ENCODE measurements at regions not wholly inside any gene's neighbourhood (a gene's known extent, or its start where the extent isn't known, plus 50 kb on each side); places are given as distances from the start of the nearest gene placed in this dataset.

DNA sequence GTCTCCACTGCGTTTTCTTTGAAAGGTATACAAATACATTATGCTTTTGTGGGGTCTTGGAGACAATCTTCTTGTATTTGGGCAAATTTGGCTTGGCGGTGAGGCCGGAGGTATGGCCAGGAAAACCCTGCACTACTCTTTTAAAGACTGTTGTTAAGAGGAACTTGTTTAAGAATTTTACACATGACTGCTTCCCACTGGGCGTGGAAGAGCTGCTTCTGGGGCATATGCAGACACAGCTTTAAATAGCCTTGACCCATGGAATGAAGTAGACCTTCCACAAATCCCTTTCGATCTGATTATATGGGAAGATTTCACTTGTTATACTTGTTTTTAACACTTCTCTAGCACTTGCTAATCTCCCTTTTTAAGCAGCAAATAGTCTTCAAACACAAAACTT is 453.6 kb downstream of the MN1 start:
- no peak for TF ChIP-seq MYC (IDR thresholded peaks at IDR 0.05; ENCODE audit: low read depth, low read length)
- TF ChIP-seq CTCF (IDR thresholded peaks at IDR 0.05; ENCODE audit: low read depth, low read length), result no peak
- TF ChIP-seq, protein P1, sequence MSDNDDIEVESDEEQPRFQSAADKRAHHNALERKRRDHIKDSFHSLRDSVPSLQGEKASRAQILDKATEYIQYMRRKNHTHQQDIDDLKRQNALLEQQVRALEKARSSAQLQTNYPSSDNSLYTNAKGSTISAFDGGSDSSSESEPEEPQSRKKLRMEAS (IDR thresholded peaks at IDR 0.05; ENCODE audit: low read depth, low read length), result no peak
- no peak for TF ChIP-seq POLR2A (IDR thresholded peaks at IDR 0.05; ENCODE audit: extremely low read depth, insufficient read length)
- no peak overlapping the region for H3K4me3 ChIP-seq (ENCODE audit: low read depth, low read length)
- DNase-seq (ENCODE audit: low read depth), result no peak

DNA sequence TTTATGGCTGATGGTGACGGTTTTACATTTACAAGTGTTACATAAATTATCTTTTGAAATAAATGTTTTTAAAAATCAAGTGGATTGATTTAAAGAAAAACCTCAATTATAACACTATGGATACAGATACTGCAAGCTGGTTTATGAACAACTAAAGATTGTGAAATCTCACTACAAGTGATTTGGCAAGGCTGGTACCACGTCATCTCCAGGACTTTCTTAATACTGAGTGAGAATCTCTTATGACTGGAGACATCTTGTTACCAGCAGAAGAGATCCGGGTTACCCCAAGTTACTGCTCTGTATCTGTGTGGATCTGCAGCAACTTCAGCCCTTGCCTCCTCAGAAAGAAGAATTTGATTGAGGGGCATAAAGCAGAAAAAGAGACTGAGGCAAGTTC is 452.9 kb downstream of the MN1 start:
- no peak overlapping the region for H3K4me3 ChIP-seq (ENCODE audit: low read depth, low read length)
- TF ChIP-seq, protein P1 (IDR thresholded peaks at IDR 0.05; ENCODE audit: low read depth, low read length), result no peak
- no peak for TF ChIP-seq POLR2A (IDR thresholded peaks at IDR 0.05; ENCODE audit: extremely low read depth, insufficient read length)
- no peak for TF ChIP-seq CTCF (IDR thresholded peaks at IDR 0.05; ENCODE audit: low read depth, low read length)
- TF ChIP-seq MYC (IDR thresholded peaks at IDR 0.05; ENCODE audit: low read depth, low read length), result no peak
- peak; percentile 11 for DNase-seq (ENCODE audit: low read depth)

DNA sequence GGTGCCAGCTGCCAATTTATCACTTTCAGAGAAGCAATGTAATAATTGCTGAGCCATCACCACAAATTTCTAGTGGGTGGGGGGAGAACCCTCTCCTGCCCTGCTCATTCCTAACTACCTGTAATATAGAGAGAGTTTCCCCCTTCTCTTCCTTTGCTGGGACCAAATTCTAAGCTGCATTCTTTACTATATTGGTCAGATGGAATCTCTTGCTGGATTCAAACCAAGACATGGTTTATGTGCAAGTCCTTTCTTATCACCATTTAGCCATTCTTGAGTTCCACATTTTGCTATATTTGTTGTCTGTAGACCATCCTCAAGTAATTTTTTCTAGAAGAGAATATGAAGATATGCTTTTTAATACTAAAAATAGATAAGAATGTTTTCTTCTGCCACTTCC is 452.1 kb downstream of the MN1 start:
- TF ChIP-seq POLR2A (IDR thresholded peaks at IDR 0.05; ENCODE audit: extremely low read depth, insufficient read length), result no peak
- TF ChIP-seq MYC (IDR thresholded peaks at IDR 0.05; ENCODE audit: low read depth, low read length), result no peak
- no peak for TF ChIP-seq CTCF (IDR thresholded peaks at IDR 0.05; ENCODE audit: low read depth, low read length)
- TF ChIP-seq, protein P1 (IDR thresholded peaks at IDR 0.05; ENCODE audit: low read depth, low read length), result no peak
- no peak overlapping the region for H3K4me3 ChIP-seq (ENCODE audit: low read depth, low read length)
- DNase-seq (ENCODE audit: low read depth), result no peak

DNA sequence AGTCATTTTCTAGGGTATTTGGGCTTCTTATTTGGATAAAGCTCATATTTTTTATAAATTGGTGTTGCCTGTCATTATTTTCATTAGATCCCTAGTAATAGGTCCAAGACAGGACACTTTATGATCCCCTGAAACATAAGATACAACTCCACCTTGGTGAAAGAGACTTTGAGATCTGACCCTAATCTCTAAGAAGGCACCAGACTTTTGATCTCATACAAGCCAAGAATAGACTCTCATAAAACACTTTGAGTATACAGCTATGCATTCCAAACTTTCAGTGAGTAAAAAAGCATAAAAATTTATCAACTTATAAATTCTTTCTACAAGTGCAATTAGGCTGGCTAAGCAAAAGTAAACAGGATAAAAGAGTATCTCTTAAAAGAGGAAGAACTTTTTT is 451.2 kb downstream of the MN1 start:
- no peak for DNase-seq (ENCODE audit: low read depth)
- no peak overlapping the region for H3K4me3 ChIP-seq (ENCODE audit: low read depth, low read length)
- TF ChIP-seq POLR2A (IDR thresholded peaks at IDR 0.05; ENCODE audit: extremely low read depth, insufficient read length) (no peak), MYC (IDR thresholded peaks at IDR 0.05; ENCODE audit: low read depth, low read length) (no peak), CTCF (IDR thresholded peaks at IDR 0.05; ENCODE audit: low read depth, low read length) (no peak)
- TF ChIP-seq, protein P1 (IDR thresholded peaks at IDR 0.05; ENCODE audit: low read depth, low read length), result no peak

GRCh38 chr22:27352426-27352825 is 449.1 kb downstream of the MN1 start:
- DNase-seq (ENCODE audit: low read depth), result no peak
- TF ChIP-seq POLR2A (IDR thresholded peaks at IDR 0.05; ENCODE audit: extremely low read depth, insufficient read length) (no peak), CTCF (IDR thresholded peaks at IDR 0.05; ENCODE audit: low read depth, low read length) (no peak), MYC (IDR thresholded peaks at IDR 0.05; ENCODE audit: low read depth, low read length) (no peak)
- TF ChIP-seq, protein P1 (IDR thresholded peaks at IDR 0.05; ENCODE audit: low read depth, low read length), result no peak
- H3K4me3 ChIP-seq (ENCODE audit: low read depth, low read length), result no peak overlapping the region

Data from NB4 (cell line).